K562 (cell line): ENCODE measurements at regions not wholly inside any gene's neighbourhood (a gene's known extent, or its start where the extent isn't known, plus 50 kb on each side); places are given as distances from the start of the nearest gene placed in this dataset.

Experiments used
- CAMTA2 ChIP-seq: fragments of 250-450 bp; sonication (Bioruptor Pico); conservative IDR thresholded peaks from 2 replicates; pipeline ENCODE4 v1.5.1; 2022
- JUN ChIP-seq, 2 experiments: sonication (generic) in 1 of 2; formaldehyde crosslinking in 1 of 2; IDR thresholded peaks; 2 replicates each; pipeline versions ENCODE4 v1.6.1 to v1.8.0; 2012 to 2022; ENCODE audit warnings: borderline replicate concordance in 2 of 2, mild to moderate bottlenecking in 2 of 2, improper control_type of control experiment in 1 of 2, low read depth in 1 of 2, low read length in 1 of 2, missing genetic modification reagents in 1 of 2
- MXI1 ChIP-seq: IDR thresholded peaks from 2 replicates; pipeline ENCODE4 v1.6.1; 2011; ENCODE audit warnings: low read depth, mild to moderate bottlenecking, improper control_type of control experiment, low read length
- NR4A1 ChIP-seq, 2 experiments: fragments of 250-450 bp in 1 of 2; fragments of 450-650 bp in 1 of 2; sonication (Bioruptor Pico) in 1 of 2; IDR thresholded peaks; 2 replicates each; pipeline versions ENCODE4 v1.4.0 to v1.6.1; 2016 to 2020; ENCODE audit warnings: mild to moderate bottlenecking in 2 of 2, missing compliant biosample characterization in 1 of 2, missing genetic modification characterization in 1 of 2, moderate library complexity in 1 of 2
- REST ChIP-seq, 2 experiments: fragments of 450-650 bp; formaldehyde crosslinking in 1 of 2; IDR thresholded peaks; 2 replicates each; pipeline versions ENCODE4 v1.4.0 to v1.6.1; 2014 to 2020; ENCODE audit warnings: mild to moderate bottlenecking in 2 of 2, borderline replicate concordance in 1 of 2, low read depth in 1 of 2
- SMAD1 ChIP-seq: fragments of 150-350 bp; IDR thresholded peaks from 2 replicates; pipeline ENCODE4 v1.6.1; 2014; ENCODE audit warnings: low read length, low read depth; ENCODE audit not compliant: partially characterized antibody
- TCF3 ChIP-seq: sonication (generic); formaldehyde crosslinking; IDR thresholded peaks from 2 replicates; pipeline ENCODE4 v1.4.0; 2020; ENCODE audit warnings: mild to moderate bottlenecking, missing genetic modification reagents
- ZBTB33 ChIP-seq: sonication (generic); formaldehyde crosslinking; IDR thresholded peaks from 2 replicates; pipeline ENCODE4 v1.8.1; 2023; ENCODE audit warnings: mild to moderate bottlenecking, missing genetic modification reagents

DNA sequence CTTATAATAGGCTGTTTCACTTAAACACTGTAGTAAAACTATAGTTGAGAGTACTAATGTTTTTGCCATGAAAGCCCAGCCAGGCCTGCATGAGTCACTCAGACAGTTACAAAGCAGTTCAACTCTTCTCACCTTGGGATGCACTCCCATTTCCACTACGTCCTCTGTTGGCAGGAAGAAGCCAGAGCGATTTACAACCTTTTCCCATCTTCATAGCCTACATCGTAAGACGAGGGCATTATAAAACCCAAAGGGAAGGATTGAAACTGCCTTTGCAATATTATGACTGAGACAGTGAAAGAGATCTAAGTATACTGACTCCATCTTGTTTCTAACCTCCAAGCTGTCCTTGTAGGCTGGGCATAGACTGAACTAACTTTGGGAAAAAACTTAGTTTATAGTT, 71.8 kb upstream of the CSF1 start (continued):
- TF ChIP-seq ZBTB33 (CRISPR knock-in tag) (no peak), JUN (IDR thresholded peaks at IDR 0.05; ENCODE audit: borderline replicate concordance, low read depth, low read length) (peak; percentile 59; the same call in 1 of the 2 replicates), JUN (CRISPR knock-in tag; IDR thresholded peaks at IDR 0.05; ENCODE audit: borderline replicate concordance) (no peak), NR4A1 (CRISPR knock-in tag; IDR thresholded peaks at IDR 0.05) (no peak), NR4A1 (tag; IDR thresholded peaks at IDR 0.05) (0 out of 2 replicates have a peak, but pooled peaks have one; percentile 44), MXI1 (no peak), SMAD1 (no peak), REST (IDR thresholded peaks at IDR 0.05; ENCODE audit: borderline replicate concordance) (peak; percentile 11; the same call in 1 of the 2 replicates), REST (CRISPR knock-in tag; IDR thresholded peaks at IDR 0.05; ENCODE audit: low read depth) (no peak), CAMTA2 (CRISPR knock-in tag) (no peak), TCF3 (CRISPR knock-in tag) (0 out of 2 replicates have a peak, but pooled peaks have one; percentile 11)
